ENCODE measurements at regions not wholly inside any gene's neighbourhood (a gene's known extent, or its start where the extent isn't known, plus 50 kb on each side); places are given as distances from the start of the nearest gene placed in this dataset.

- no peak overlapping the region for H3K9ac ChIP-seq (ENCODE audit: low read length)
- no peaks in the 10 kb centered on the region for H3F3A ChIP-seq (ENCODE audit: insufficient read depth, low read length, poor library complexity, severe bottlenecking)
- TF ChIP-seq TAF1 (IDR thresholded peaks at IDR 0.05; ENCODE audit: low read depth) (no peak), SMC3 (conservative IDR thresholded peaks at IDR 0.05; ENCODE audit: poor library complexity) (no peak), EZH2 (IDR thresholded peaks at IDR 0.05; ENCODE audit: borderline replicate concordance, insufficient read depth, low read length, poor library complexity, severe bottlenecking) (no peak), REST (IDR thresholded peaks at IDR 0.05; ENCODE audit: borderline replicate concordance) (no peak), MXI1 (conservative IDR thresholded peaks at IDR 0.05; ENCODE audit: poor library complexity, severe bottlenecking) (no peak), POLR2AphosphoS5 (IDR thresholded peaks at IDR 0.05) (no peak)
- no peak overlapping the region for H3K27ac ChIP-seq (ENCODE audit: low read length)
- H3K4me2 ChIP-seq (ENCODE audit: low read length): no peak overlapping the region
- no peaks in the 10 kb centered on the region for H3K79me2 ChIP-seq (replicated peaks; ENCODE audit: insufficient read depth, low read length)
- H2AFZ ChIP-seq (ENCODE audit: low read depth, low read length): no peak overlapping the region
- no peaks in the 10 kb centered on the region for H3K36me3 ChIP-seq (ENCODE audit: insufficient read depth, low read length)
- no peaks in the 10 kb centered on the region for H3K9me2 ChIP-seq (ENCODE audit: insufficient read depth, low read length)
- no peaks in the 10 kb centered on the region for H3K27me3 ChIP-seq (ENCODE audit: insufficient read depth, low read depth, low read length)
- no peak overlapping the region for H3K4me3 ChIP-seq (ENCODE audit: low read length)
- no peaks in the 10 kb centered on the region for H4K20me1 ChIP-seq (ENCODE audit: insufficient read depth)
- H3K9me3 ChIP-seq (ENCODE audit: low read length): no peaks in the 10 kb centered on the region
These were observed 314.1 kb downstream of the WDR11 start for GRCh38 chr10:121165276-121165675.

- Histone ChIP-seq H3K27me3 (ENCODE audit: insufficient read depth, low read depth, low read length) (no peaks in the 10 kb centered on the region), H3K9me3 (ENCODE audit: low read length) (no peaks in the 10 kb centered on the region), H3K4me3 (ENCODE audit: low read length) (no peak overlapping the region), H3F3A (ENCODE audit: insufficient read depth, low read length, poor library complexity, severe bottlenecking) (no peaks in the 10 kb centered on the region), H3K27ac (ENCODE audit: low read length) (no peak overlapping the region), H2AFZ (ENCODE audit: low read depth, low read length) (no peak overlapping the region), H3K9me2 (ENCODE audit: insufficient read depth, low read length) (no peaks in the 10 kb centered on the region), H4K20me1 (ENCODE audit: insufficient read depth) (no peaks in the 10 kb centered on the region), H3K4me2 (ENCODE audit: low read length) (no peak overlapping the region), H3K9ac (ENCODE audit: low read length) (no peak overlapping the region), H3K36me3 (ENCODE audit: insufficient read depth, low read length) (no peaks in the 10 kb centered on the region), H3K79me2 (replicated peaks; ENCODE audit: insufficient read depth, low read length) (no peaks in the 10 kb centered on the region)
- TF ChIP-seq RAD21 (conservative IDR thresholded peaks at IDR 0.05) (no peak), EP300 (conservative IDR thresholded peaks at IDR 0.05; ENCODE audit: poor library complexity, severe bottlenecking) (no peak), SMC3 (conservative IDR thresholded peaks at IDR 0.05; ENCODE audit: poor library complexity) (no peak), CTCF (IDR thresholded peaks at IDR 0.05; ENCODE audit: poor library complexity, severe bottlenecking) (no peak), EZH2 (IDR thresholded peaks at IDR 0.05; ENCODE audit: borderline replicate concordance, insufficient read depth, low read length, poor library complexity, severe bottlenecking) (no peak), REST (IDR thresholded peaks at IDR 0.05; ENCODE audit: borderline replicate concordance) (no peak), MXI1 (conservative IDR thresholded peaks at IDR 0.05; ENCODE audit: poor library complexity, severe bottlenecking) (no peak), TAF1 (IDR thresholded peaks at IDR 0.05; ENCODE audit: low read depth) (no peak), POLR2AphosphoS5 (IDR thresholded peaks at IDR 0.05) (no peak)
These were observed 316.5 kb downstream of the WDR11 start for GRCh38 chr10:121167534-121168243.
